K562 (cell line): ENCODE measurements at regions not wholly inside any gene's neighbourhood (a gene's known extent, or its start where the extent isn't known, plus 50 kb on each side); places are given as distances from the start of the nearest gene placed in this dataset.
A peak's percentile ranks its signal among the peaks of the same experiment; 100 is the strongest.

ENCODE experiments used
- EGR1 ChIP-seq: fragments of 450-650 bp; conservative IDR thresholded peaks from 2 replicates; pipeline ENCODE4 v1.6.1; 2017; ENCODE audit warnings: mild to moderate bottlenecking
- POLR2A ChIP-seq: fragments of 450-650 bp; conservative IDR thresholded peaks from 2 replicates; pipeline ENCODE4 v1.6.1; 2016
- SMAD1 ChIP-seq: fragments of 150-350 bp; IDR thresholded peaks from 2 replicates; pipeline ENCODE4 v1.6.1; 2014; ENCODE audit warnings: low read length, low read depth; ENCODE audit not compliant: partially characterized antibody
- TAF7 ChIP-seq: fragments of 450-650 bp; IDR thresholded peaks from 2 replicates; pipeline ENCODE4 v1.6.1; 2016; ENCODE audit warnings: missing genetic modification characterization, missing compliant biosample characterization
- ZNF347 ChIP-seq: fragments of 450-650 bp; formaldehyde crosslinking; IDR thresholded peaks from 2 replicates; pipeline ENCODE4 v1.4.0; 2020; ENCODE audit warnings: low read depth, mild to moderate bottlenecking, moderate library complexity
- ZNF778 ChIP-seq: fragments of 450-650 bp; formaldehyde crosslinking; IDR thresholded peaks from 2 replicates; pipeline ENCODE4 v1.4.0; 2020; ENCODE audit warnings: mild to moderate bottlenecking, moderate library complexity
- TF ChIP-seq, protein P1 (sequence below): sonication (generic); formaldehyde crosslinking; IDR thresholded peaks from 2 replicates; pipeline ENCODE4 v1.8.0; 2022; ENCODE audit warnings: mild to moderate bottlenecking, missing genetic modification reagents
- TF ChIP-seq, protein P2 (sequence below): fragments of 200-800 bp; sonication (Bioruptor generic); IDR thresholded peaks from 2 replicates; pipeline ENCODE4 v1.6.1; 2017; ENCODE audit warnings: missing genetic modification characterization, missing compliant biosample characterization
- TF ChIP-seq, protein P3 (sequence below): fragments of 450-650 bp; IDR thresholded peaks from 2 replicates; pipeline ENCODE4 v1.6.1; 2016; ENCODE audit warnings: mild to moderate bottlenecking, moderate library complexity

DNA sequence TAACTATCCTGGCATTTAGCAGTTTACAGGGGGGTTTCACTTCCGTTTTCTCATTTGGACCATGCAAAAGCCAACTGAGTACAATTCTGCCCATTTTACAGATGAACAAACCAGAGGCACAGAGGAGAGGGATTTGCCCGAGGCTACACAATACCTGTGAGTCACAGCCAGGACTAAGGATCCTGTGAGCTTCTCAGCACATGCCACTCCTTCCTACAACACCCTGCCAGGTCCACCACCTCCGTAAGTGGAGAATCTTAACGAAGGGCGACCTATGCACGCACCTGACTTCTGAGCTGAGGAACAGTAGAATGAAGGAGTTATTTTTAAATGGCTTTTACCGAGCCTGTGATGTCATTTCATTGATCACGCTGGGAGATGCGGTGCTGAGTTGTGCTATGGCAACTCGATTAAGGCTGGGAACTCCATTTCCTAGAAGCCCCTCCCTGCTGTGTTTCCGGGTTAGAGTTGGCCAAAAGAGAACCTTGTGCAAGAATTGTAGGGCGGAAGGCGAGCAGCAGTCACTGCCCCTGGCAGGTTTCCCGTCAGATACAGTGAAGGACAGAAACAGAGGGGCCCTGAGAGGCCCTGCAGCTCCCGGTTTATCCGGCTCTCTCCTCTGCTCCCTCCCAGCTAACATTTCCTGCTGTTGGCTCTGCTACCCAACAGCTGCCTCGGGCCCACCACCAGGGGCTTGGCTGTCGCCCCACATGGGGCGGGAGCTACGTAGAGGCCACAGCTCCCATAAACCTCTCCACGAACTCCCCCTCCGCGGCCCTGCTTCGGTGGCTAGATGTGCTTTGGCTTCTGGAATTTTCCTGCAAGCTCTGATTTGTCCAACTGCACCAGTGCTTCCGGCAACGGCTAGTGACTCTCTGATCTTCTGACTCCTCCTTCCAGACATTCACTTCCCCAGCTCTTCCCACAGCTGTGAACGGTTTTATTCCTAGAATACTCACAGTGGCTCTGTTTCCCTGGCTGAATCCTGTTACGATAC is 75.1 kb upstream of the USP9X start (continued):
- TF ChIP-seq, protein P1, sequence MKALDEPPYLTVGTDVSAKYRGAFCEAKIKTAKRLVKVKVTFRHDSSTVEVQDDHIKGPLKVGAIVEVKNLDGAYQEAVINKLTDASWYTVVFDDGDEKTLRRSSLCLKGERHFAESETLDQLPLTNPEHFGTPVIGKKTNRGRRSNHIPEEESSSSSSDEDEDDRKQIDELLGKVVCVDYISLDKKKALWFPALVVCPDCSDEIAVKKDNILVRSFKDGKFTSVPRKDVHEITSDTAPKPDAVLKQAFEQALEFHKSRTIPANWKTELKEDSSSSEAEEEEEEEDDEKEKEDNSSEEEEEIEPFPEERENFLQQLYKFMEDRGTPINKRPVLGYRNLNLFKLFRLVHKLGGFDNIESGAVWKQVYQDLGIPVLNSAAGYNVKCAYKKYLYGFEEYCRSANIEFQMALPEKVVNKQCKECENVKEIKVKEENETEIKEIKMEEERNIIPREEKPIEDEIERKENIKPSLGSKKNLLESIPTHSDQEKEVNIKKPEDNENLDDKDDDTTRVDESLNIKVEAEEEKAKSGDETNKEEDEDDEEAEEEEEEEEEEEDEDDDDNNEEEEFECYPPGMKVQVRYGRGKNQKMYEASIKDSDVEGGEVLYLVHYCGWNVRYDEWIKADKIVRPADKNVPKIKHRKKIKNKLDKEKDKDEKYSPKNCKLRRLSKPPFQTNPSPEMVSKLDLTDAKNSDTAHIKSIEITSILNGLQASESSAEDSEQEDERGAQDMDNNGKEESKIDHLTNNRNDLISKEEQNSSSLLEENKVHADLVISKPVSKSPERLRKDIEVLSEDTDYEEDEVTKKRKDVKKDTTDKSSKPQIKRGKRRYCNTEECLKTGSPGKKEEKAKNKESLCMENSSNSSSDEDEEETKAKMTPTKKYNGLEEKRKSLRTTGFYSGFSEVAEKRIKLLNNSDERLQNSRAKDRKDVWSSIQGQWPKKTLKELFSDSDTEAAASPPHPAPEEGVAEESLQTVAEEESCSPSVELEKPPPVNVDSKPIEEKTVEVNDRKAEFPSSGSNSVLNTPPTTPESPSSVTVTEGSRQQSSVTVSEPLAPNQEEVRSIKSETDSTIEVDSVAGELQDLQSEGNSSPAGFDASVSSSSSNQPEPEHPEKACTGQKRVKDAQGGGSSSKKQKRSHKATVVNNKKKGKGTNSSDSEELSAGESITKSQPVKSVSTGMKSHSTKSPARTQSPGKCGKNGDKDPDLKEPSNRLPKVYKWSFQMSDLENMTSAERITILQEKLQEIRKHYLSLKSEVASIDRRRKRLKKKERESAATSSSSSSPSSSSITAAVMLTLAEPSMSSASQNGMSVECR (CRISPR knock-in tag): no peak
- TF ChIP-seq ZNF347 (CRISPR knock-in tag): no peak
- no peak for TF ChIP-seq TAF7 (tag)
- TF ChIP-seq ZNF778 (CRISPR knock-in tag): no peak
- TF ChIP-seq, protein P2, sequence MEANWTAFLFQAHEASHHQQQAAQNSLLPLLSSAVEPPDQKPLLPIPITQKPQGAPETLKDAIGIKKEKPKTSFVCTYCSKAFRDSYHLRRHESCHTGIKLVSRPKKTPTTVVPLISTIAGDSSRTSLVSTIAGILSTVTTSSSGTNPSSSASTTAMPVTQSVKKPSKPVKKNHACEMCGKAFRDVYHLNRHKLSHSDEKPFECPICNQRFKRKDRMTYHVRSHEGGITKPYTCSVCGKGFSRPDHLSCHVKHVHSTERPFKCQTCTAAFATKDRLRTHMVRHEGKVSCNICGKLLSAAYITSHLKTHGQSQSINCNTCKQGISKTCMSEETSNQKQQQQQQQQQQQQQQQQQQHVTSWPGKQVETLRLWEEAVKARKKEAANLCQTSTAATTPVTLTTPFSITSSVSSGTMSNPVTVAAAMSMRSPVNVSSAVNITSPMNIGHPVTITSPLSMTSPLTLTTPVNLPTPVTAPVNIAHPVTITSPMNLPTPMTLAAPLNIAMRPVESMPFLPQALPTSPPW: peak; percentile 80
- TF ChIP-seq EGR1: no peak
- TF ChIP-seq POLR2A: peak; percentile 76
- TF ChIP-seq, protein P3, sequence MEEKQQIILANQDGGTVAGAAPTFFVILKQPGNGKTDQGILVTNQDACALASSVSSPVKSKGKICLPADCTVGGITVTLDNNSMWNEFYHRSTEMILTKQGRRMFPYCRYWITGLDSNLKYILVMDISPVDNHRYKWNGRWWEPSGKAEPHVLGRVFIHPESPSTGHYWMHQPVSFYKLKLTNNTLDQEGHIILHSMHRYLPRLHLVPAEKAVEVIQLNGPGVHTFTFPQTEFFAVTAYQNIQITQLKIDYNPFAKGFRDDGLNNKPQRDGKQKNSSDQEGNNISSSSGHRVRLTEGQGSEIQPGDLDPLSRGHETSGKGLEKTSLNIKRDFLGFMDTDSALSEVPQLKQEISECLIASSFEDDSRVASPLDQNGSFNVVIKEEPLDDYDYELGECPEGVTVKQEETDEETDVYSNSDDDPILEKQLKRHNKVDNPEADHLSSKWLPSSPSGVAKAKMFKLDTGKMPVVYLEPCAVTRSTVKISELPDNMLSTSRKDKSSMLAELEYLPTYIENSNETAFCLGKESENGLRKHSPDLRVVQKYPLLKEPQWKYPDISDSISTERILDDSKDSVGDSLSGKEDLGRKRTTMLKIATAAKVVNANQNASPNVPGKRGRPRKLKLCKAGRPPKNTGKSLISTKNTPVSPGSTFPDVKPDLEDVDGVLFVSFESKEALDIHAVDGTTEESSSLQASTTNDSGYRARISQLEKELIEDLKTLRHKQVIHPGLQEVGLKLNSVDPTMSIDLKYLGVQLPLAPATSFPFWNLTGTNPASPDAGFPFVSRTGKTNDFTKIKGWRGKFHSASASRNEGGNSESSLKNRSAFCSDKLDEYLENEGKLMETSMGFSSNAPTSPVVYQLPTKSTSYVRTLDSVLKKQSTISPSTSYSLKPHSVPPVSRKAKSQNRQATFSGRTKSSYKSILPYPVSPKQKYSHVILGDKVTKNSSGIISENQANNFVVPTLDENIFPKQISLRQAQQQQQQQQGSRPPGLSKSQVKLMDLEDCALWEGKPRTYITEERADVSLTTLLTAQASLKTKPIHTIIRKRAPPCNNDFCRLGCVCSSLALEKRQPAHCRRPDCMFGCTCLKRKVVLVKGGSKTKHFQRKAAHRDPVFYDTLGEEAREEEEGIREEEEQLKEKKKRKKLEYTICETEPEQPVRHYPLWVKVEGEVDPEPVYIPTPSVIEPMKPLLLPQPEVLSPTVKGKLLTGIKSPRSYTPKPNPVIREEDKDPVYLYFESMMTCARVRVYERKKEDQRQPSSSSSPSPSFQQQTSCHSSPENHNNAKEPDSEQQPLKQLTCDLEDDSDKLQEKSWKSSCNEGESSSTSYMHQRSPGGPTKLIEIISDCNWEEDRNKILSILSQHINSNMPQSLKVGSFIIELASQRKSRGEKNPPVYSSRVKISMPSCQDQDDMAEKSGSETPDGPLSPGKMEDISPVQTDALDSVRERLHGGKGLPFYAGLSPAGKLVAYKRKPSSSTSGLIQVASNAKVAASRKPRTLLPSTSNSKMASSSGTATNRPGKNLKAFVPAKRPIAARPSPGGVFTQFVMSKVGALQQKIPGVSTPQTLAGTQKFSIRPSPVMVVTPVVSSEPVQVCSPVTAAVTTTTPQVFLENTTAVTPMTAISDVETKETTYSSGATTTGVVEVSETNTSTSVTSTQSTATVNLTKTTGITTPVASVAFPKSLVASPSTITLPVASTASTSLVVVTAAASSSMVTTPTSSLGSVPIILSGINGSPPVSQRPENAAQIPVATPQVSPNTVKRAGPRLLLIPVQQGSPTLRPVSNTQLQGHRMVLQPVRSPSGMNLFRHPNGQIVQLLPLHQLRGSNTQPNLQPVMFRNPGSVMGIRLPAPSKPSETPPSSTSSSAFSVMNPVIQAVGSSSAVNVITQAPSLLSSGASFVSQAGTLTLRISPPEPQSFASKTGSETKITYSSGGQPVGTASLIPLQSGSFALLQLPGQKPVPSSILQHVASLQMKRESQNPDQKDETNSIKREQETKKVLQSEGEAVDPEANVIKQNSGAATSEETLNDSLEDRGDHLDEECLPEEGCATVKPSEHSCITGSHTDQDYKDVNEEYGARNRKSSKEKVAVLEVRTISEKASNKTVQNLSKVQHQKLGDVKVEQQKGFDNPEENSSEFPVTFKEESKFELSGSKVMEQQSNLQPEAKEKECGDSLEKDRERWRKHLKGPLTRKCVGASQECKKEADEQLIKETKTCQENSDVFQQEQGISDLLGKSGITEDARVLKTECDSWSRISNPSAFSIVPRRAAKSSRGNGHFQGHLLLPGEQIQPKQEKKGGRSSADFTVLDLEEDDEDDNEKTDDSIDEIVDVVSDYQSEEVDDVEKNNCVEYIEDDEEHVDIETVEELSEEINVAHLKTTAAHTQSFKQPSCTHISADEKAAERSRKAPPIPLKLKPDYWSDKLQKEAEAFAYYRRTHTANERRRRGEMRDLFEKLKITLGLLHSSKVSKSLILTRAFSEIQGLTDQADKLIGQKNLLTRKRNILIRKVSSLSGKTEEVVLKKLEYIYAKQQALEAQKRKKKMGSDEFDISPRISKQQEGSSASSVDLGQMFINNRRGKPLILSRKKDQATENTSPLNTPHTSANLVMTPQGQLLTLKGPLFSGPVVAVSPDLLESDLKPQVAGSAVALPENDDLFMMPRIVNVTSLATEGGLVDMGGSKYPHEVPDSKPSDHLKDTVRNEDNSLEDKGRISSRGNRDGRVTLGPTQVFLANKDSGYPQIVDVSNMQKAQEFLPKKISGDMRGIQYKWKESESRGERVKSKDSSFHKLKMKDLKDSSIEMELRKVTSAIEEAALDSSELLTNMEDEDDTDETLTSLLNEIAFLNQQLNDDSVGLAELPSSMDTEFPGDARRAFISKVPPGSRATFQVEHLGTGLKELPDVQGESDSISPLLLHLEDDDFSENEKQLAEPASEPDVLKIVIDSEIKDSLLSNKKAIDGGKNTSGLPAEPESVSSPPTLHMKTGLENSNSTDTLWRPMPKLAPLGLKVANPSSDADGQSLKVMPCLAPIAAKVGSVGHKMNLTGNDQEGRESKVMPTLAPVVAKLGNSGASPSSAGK: no peak; the same call in 1 of the 2 replicates
- TF ChIP-seq SMAD1: no peak
